Gastroesophageal sphincter (tissue), 4 donors: ENCODE measurements at regions not wholly inside any gene's neighbourhood (a gene's known extent, or its start where the extent isn't known, plus 50 kb on each side); places are given as distances from the start of the nearest gene placed in this dataset.

Experiments used
- ATAC-seq: fragments of 150-250 bp; one replicate; pipeline ENCODE4 v1.9.1; 2016; ENCODE audit warnings: mild to moderate bottlenecking, moderate library complexity
- H3K27ac ChIP-seq, 4 donors: fragments of 200-600 bp; sonication (generic) in 3 of 4; 1 replicate in 3 of 4; 2 replicates in 1 of 4; pipeline ENCODE4 v1.5.1; 2016 to 2019
- H3K27me3 ChIP-seq: fragments of 200-600 bp; sonication (generic); one replicate; pipeline ENCODE4 v1.5.1; 2019
- H3K36me3 ChIP-seq, 2 donors: fragments of 200-600 bp; sonication (generic); one replicate each; pipeline ENCODE4 v1.5.1; 2019; ENCODE audit warnings: control low read depth in 1 of 2
- H3K4me1 ChIP-seq, 3 donors: fragments of 200-600 bp; sonication (generic); 1 replicate in 2 of 3; 2 replicates in 1 of 3; pipeline ENCODE4 v1.5.1; 2016 to 2019; ENCODE audit warnings: control low read depth in 2 of 3
- H3K4me3 ChIP-seq, 2 donors: fragments of 200-600 bp; sonication (generic); one replicate each; pipeline ENCODE4 v1.5.1; 2019; ENCODE audit warnings: mild to moderate bottlenecking in 1 of 2, moderate library complexity in 1 of 2
- H3K9me3 ChIP-seq, 3 donors: fragments of 200-600 bp; sonication (generic); one replicate each; pipeline ENCODE4 v1.5.1; 2017 to 2019; ENCODE audit warnings: control low read depth in 2 of 3
- EP300 ChIP-seq: sonication (generic); formaldehyde crosslinking; IDR thresholded peaks from one replicate; pipeline ENCODE4 v1.6.1; 2017; ENCODE audit warnings: antibody characterized with exemption, mild to moderate bottlenecking
- POLR2A ChIP-seq, 2 donors: fragments of 450-650 bp; IDR thresholded peaks; one replicate each; pipeline ENCODE4 v1.6.1; 2017; ENCODE audit warnings: antibody characterized with exemption in 2 of 2, mild to moderate bottlenecking in 2 of 2, moderate library complexity in 1 of 2
- POLR2AphosphoS5 ChIP-seq: sonication (generic); formaldehyde crosslinking; IDR thresholded peaks from one replicate; pipeline ENCODE4 v1.6.1; 2017; ENCODE audit warnings: antibody characterized with exemption
- WGBS, 2 donors: methylation state at CpG; one replicate each; pipeline ENCODE4 v1.1.5; 2018; ENCODE audit warnings: low coverage in 1 of 2; 5-methylcytosine and 5-hydroxymethylcytosine counted together
- TF ChIP-seq, protein P1 (sequence below), 4 experiments: fragments of 200-600 bp in 2 of 4; fragments of 450-650 bp in 2 of 4; sonication (generic) in 1 of 4; IDR thresholded peaks; one replicate each; pipeline ENCODE4 v1.5.1; 2017 to 2019; ENCODE audit warnings: antibody characterized with exemption in 4 of 4, mild to moderate bottlenecking in 2 of 4, moderate library complexity in 2 of 4

DNA sequence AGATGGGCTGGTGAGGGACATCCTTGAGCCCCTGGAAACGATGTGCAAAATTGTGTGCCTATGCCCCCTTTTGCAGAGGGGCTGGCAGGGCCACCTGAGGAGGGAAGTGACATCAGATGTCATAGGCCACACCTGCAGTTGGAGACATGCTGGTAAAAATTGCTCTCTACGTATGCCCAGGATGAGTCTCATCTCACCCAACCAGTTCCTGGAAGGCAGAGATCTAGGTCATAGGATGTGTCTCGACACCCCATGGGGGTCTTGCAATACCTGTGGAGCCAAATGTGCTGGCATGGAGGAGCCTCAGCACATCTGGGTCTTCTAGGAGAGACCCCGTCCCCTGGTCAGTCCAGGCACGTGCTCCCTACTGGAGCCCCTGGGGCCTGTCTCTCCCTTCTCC lies 96.5 kb upstream of the TLE3 start:
- TF ChIP-seq POLR2A (IDR thresholded peaks at IDR 0.05), result no peak
- Histone ChIP-seq H3K4me3 (no peak overlapping the region), H3K27ac (no peak overlapping the region), H3K27me3 (no peaks in the 10 kb centered on the region), H3K4me1 (peaks cover 5 to 31% (median 15%) of the 10 kb centered on the region in 3 donors), H3K9me3 (peaks cover 0 to 11% (median 0%) of the 10 kb centered on the region in 3 donors), H3K36me3 (no peaks in the 10 kb centered on the region)
- 91 to 100% methylated on average over 3 of the region's 5 CpGs for WGBS, 2 donors
- ATAC-seq, result no peak

DNA sequence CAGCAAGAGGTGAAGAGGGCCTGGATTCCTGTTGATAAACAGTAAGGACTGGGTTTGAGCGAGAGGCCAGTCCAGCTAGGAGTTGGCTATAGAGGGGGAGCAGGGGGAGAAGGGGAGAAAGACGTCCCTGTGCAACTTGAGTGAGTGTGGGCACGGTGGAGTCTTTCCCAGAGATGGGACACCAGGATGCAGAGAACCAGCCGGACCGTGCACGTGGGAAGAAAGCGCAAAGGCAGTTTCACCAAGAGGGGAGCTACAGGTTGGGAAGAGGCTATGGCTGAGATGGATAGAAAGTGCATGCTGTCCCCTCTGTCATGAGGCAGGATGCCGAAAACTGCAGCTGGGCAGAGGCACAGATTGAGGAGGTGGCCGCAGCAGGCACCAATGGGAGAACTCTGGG lies 96.0 kb upstream of the TLE3 start:
- no peak overlapping the region for H3K4me3 ChIP-seq
- H3K36me3 ChIP-seq, result no peaks in the 10 kb centered on the region
- no peak for ATAC-seq
- H3K9me3 ChIP-seq, result peaks cover 0 to 11% (median 0%) of the 10 kb centered on the region in 3 donors
- H3K4me1 ChIP-seq, result peaks cover 5 to 30% (median 15%) of the 10 kb centered on the region in 3 donors
- no peak overlapping the region for H3K27ac ChIP-seq
- WGBS, 2 donors, result 93% methylated on average over 6 to 9 of the region's 9 CpGs
- no peak for TF ChIP-seq POLR2AphosphoS5
- TF ChIP-seq, protein P1, sequence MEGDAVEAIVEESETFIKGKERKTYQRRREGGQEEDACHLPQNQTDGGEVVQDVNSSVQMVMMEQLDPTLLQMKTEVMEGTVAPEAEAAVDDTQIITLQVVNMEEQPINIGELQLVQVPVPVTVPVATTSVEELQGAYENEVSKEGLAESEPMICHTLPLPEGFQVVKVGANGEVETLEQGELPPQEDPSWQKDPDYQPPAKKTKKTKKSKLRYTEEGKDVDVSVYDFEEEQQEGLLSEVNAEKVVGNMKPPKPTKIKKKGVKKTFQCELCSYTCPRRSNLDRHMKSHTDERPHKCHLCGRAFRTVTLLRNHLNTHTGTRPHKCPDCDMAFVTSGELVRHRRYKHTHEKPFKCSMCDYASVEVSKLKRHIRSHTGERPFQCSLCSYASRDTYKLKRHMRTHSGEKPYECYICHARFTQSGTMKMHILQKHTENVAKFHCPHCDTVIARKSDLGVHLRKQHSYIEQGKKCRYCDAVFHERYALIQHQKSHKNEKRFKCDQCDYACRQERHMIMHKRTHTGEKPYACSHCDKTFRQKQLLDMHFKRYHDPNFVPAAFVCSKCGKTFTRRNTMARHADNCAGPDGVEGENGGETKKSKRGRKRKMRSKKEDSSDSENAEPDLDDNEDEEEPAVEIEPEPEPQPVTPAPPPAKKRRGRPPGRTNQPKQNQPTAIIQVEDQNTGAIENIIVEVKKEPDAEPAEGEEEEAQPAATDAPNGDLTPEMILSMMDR (IDR thresholded peaks at IDR 0.05), result no peak
- no peak for TF ChIP-seq POLR2A (IDR thresholded peaks at IDR 0.05)
- TF ChIP-seq EP300, result no peak
- no peaks in the 10 kb centered on the region for H3K27me3 ChIP-seq

DNA sequence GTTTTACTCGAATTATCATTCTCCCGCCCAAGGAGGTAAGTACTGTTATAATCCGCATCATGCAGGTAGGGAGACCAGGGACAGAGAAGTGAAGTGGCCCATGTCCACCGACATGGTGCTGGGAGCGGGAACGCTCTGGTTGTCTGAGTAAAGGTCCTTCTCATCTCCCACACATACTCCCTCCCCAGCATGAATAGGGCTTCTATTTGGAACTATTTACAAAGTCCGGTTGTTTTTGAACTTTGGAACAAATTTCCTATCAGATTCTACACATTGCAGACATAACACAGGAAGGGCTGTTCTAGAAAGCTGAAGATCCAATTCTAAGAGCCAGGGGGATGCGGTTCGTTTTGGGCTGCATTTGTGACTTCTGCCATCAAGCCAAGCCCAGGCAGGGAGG lies 94.8 kb upstream of the TLE3 start:
- Histone ChIP-seq H3K4me3 (no peak overlapping the region), H3K27me3 (no peaks in the 10 kb centered on the region), H3K36me3 (no peaks in the 10 kb centered on the region), H3K27ac (no peak overlapping the region), H3K4me1 (peaks cover 5 to 24% (median 15%) of the 10 kb centered on the region in 3 donors), H3K9me3 (peaks cover 0 to 11% (median 0%) of the 10 kb centered on the region in 3 donors)
- no peak for ATAC-seq
- WGBS, 2 donors, result 84 to 100% methylated on average over 2 to 5 of the region's 9 CpGs
- TF ChIP-seq POLR2AphosphoS5, result no peak
- TF ChIP-seq, protein P1 (IDR thresholded peaks at IDR 0.05), result no peak
- no peak for TF ChIP-seq POLR2A (IDR thresholded peaks at IDR 0.05)
- no peak for TF ChIP-seq EP300

DNA sequence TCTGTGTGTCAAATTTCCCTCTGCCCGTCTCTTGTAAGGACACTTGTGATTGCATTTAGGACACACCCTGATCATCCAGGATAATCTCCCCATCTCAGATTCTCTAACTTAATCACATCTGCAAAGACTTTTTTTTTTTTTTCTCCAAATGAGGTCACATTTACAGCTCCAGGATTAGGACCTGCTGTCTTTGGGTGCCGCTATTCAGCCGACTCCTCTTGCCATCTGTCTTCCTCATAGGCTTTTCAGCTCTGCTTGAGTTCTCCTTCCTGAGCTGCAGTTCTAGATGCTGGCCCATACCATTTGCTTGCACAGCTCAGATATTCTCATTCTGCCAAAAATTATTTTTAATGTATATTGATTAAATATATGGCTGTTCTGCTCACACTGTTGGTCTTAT lies 94.3 kb upstream of the TLE3 start:
- H3K27ac ChIP-seq, result no peak overlapping the region
- no peaks in the 10 kb centered on the region for H3K36me3 ChIP-seq
- peaks cover 0 to 11% (median 0%) of the 10 kb centered on the region in 3 donors for H3K9me3 ChIP-seq
- 98 to 100% methylated on average over 1 to 3 of the region's 3 CpGs for WGBS, 2 donors
- no peak for ATAC-seq
- peaks cover 5 to 24% (median 15%) of the 10 kb centered on the region in 3 donors for H3K4me1 ChIP-seq
- H3K4me3 ChIP-seq, result no peak overlapping the region
- H3K27me3 ChIP-seq, result no peaks in the 10 kb centered on the region
- TF ChIP-seq POLR2AphosphoS5, result no peak
- TF ChIP-seq, protein P1 (IDR thresholded peaks at IDR 0.05), result no peak
- TF ChIP-seq POLR2A (IDR thresholded peaks at IDR 0.05), result no peak
- TF ChIP-seq EP300, result no peak

DNA sequence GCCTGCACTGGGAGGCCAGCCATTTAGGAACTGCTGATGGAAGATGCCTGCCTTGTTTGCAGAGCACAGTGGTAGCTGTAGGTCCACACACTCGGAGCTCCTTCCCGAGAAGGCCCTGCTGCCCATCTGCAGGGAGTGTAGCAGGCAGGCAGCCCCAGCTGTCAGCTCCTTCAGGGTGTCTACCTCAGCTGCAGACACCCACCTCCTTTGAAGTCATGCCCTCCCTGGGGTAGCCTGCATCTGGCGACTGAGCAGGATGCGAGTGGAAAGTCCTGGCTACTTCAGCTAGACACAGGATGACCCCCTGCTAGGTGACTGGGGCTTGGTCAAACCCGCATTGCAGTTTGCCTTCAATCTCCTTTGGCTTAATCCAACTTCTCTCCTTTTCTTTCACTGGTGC lies 93.2 kb upstream of the TLE3 start:
- Histone ChIP-seq H3K9me3 (peaks cover 0 to 11% (median 0%) of the 10 kb centered on the region in 3 donors), H3K27ac (no peak overlapping the region), H3K27me3 (no peaks in the 10 kb centered on the region), H3K4me3 (no peak overlapping the region), H3K36me3 (no peaks in the 10 kb centered on the region), H3K4me1 (peaks cover under 1 to 14% (median 9%) of the 10 kb centered on the region in 3 donors)
- 100% methylated on average over 1 of the region's 5 CpGs; no CpG with 5 or more reads in 1 of the 2 donors for WGBS, 2 donors
- no peak for ATAC-seq
- TF ChIP-seq, protein P1 (IDR thresholded peaks at IDR 0.05), result no peak
- TF ChIP-seq POLR2AphosphoS5, result no peak
- no peak for TF ChIP-seq POLR2A (IDR thresholded peaks at IDR 0.05)
- TF ChIP-seq EP300, result no peak
